GM06990 (cell line): ENCODE measurements at regions not wholly inside any gene's neighbourhood (a gene's known extent, or its start where the extent isn't known, plus 50 kb on each side); places are given as distances from the start of the nearest gene placed in this dataset.
"Not testable (repeated sequence)": the region's sequence is repeated elsewhere in the genome, so short reads cannot be mapped to it uniquely, and the experiment has no call there.

Experiments
- DNase-seq: peaks from one replicate; pipeline ENCODE4 v3.0.0-alpha.2; 2011; ENCODE audit not compliant: insufficient read length; ENCODE audit errors: extremely low read depth
- H3K27me3 ChIP-seq: replicated peaks from 2 replicates; pipeline ENCODE4 v1.6.0; 2011; ENCODE audit warnings: low read length; ENCODE audit not compliant: control insufficient read depth, insufficient read depth
- H3K36me3 ChIP-seq: 2 replicates; pipeline ENCODE4 v1.5.1; 2011; ENCODE audit warnings: low read length; ENCODE audit not compliant: control insufficient read depth, insufficient read depth
- H3K4me3 ChIP-seq: replicated peaks from 2 replicates; pipeline ENCODE4 v1.5.1; 2011; ENCODE audit warnings: low read depth, mild to moderate bottlenecking, control low read depth, low read length
- TF ChIP-seq, protein P1 (sequence below): IDR thresholded peaks from 2 replicates; pipeline ENCODE4 v1.5.1; 2011; ENCODE audit warnings: low read length, control low read depth, mild to moderate bottlenecking, inconsistent platforms; ENCODE audit not compliant: insufficient read depth, poor library complexity, severe bottlenecking

DNA sequence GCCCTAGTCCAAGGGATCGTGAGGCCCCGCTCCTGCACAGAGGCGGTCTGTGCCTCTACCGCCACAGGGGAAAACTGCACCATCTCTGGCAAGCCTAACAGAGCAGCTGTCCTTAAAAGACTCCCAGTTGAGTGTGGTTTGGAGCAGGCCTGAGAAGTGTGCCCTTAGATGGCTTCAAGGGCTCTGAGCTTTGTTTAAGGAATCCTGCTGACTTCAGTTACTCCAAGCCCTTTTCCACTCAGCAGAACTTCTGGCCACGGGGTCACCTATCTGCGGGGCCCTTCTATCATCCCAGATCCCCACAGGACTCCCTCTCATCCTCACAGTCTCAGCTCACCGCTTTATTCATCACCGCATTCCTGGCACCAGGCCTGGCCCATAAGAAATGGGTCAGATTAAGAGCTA, 131.5 kb downstream of the CCDC74A start:
- H3K4me3 ChIP-seq = no peak overlapping the region
- H3K27me3 ChIP-seq = no peaks in the 10 kb centered on the region
- no peaks in the 10 kb centered on the region for H3K36me3 ChIP-seq
- no peak for DNase-seq
- TF ChIP-seq, protein P1, sequence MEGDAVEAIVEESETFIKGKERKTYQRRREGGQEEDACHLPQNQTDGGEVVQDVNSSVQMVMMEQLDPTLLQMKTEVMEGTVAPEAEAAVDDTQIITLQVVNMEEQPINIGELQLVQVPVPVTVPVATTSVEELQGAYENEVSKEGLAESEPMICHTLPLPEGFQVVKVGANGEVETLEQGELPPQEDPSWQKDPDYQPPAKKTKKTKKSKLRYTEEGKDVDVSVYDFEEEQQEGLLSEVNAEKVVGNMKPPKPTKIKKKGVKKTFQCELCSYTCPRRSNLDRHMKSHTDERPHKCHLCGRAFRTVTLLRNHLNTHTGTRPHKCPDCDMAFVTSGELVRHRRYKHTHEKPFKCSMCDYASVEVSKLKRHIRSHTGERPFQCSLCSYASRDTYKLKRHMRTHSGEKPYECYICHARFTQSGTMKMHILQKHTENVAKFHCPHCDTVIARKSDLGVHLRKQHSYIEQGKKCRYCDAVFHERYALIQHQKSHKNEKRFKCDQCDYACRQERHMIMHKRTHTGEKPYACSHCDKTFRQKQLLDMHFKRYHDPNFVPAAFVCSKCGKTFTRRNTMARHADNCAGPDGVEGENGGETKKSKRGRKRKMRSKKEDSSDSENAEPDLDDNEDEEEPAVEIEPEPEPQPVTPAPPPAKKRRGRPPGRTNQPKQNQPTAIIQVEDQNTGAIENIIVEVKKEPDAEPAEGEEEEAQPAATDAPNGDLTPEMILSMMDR = no peak

DNA sequence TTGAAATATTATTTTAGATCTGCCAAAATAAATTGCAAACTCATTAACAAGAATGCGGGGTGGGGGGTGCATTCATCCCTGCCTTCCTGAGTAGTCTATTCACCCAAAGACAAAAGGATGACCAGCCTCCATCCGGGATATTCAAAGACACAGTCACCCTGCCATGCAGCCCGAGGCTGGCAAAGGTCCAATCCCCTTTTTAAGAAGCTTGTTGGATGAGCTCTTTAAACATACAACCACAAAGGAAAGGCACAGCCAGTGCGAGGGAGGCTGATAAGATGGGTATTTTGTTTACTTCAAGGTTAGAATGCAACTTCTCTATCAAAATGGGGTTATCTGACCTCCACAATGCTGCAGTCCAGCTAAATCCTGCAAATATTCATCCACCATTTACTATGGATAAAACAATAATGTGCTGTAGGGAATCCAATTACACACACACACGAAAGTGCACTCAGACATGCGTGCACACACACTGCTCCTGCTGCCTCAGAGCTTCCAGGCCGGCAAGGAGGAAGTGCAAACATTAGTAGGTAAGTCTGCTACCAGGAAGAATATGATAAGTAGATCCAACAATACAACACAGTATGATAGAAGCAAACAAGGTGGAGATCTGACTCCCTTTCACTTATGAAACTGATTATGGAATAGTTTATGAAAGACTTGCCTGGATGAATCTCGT, 133.6 kb downstream of the CCDC74A start:
- not testable (repeated sequence) for H3K36me3 ChIP-seq, H3K27me3 ChIP-seq, H3K4me3 ChIP-seq, DNase-seq

- not testable (repeated sequence) for H3K27me3 ChIP-seq, DNase-seq, H3K36me3 ChIP-seq, H3K4me3 ChIP-seq
These were observed 134.3 kb downstream of the CCDC74A start for GRCh38 chr2:131661884-131662535.

- not testable (repeated sequence) for DNase-seq
These were observed 135.8 kb downstream of the CCDC74A start for GRCh38 chr2:131663501-131663900.

GRCh38 chr2:131665716-131666115, 138.0 kb downstream of the CCDC74A start:
- H3K36me3 ChIP-seq, DNase-seq, H3K27me3 ChIP-seq, H3K4me3 ChIP-seq: not testable (repeated sequence)

More at GRCh38 chr2:131663501-131663900, 135.8 kb downstream of the CCDC74A start:
- not testable (repeated sequence) for H3K27me3 ChIP-seq, H3K4me3 ChIP-seq, H3K36me3 ChIP-seq

- peak; percentile 57 for DNase-seq
- not testable (repeated sequence) for H3K27me3 ChIP-seq, H3K36me3 ChIP-seq, H3K4me3 ChIP-seq
These were observed 141.3 kb downstream of the CCDC74A start for GRCh38 chr2:131668794-131669540.

DNA sequence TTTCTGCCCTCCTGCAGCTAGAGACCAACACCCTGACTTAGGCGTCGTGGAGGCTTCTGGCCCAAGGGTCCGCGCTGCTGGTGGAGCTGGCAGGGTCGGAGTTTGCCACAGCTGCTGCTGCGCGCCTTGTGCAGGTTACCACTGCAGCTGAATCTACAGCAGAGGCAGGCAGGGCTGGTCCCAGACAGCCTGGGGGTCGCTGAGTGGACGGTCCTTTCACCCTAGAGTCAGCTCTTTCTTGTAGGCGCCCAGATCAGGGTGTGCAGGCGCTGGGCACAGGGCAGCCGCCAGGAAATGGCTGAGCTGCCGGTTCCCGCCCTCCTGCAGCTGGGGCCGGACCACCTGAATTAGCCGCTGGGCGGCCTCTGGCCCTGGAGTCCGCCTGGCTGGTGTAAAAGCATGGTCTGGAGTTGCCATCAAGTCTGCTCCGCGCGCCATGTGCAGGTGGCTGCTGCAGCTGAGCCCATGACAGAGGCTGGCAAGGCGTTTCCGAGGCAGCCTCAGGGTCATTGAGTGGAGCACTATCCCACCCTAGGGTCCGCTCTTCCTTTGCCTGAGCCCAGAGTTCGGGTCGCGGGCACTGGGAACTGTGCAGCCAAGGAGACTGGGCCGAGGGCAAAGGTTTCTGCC, 144.3 kb downstream of the CCDC74A start:
- H3K36me3 ChIP-seq, H3K4me3 ChIP-seq, DNase-seq, H3K27me3 ChIP-seq: not testable (repeated sequence)

DNA sequence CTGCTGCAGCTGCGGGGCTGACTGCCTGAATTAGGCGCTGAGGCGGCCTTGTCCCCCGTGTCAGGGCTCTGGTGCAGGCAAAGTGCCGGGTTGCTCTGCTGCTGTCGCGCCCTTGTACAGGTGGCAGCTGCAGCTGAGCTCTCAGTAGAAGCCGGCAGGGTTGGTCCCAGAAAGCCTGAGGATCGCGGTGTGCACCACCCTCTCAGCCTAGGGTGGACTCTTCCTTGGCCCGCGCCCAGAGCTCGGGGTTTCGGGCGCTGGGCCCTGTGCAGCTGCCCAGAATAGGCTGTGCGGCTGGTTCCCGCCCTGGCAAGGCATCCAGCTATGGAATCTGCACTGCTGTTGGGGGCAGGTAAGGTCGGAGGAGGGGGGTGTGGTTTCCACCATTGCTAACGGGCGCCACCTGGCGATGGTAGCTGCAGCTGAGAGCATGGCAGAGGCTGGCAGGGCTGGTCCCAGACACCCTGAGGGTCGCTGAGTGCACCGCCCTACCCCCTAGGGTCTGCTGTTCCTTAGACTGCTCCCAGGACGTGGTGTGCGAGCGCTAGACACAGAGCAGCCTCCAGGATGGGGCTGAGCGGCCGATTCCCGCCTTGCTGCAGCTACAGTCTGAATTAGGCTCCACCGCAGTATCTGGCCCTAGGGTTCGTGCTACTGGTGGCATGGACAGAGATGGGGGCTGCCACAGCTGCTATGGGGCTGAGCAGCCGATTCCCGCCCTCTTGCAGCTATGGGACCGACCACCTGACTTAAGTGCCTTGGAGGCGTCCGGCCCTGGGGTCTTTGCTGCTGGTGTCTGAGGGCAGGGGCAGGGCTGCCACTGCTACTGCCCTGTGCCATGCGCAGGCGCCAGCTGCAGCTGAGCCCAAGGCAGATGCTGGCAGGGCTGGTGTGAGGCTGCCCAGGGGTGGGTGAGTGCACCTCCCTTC, 145.0 kb downstream of the CCDC74A start:
- TF ChIP-seq, protein P1 = peak; percentile 74
- not testable (repeated sequence) for H3K36me3 ChIP-seq, H3K27me3 ChIP-seq
- H3K4me3 ChIP-seq = peak overlapping the region; percentile 56
- DNase-seq = peak; percentile 64
